Inflammatory macrophage treated with lipopolysaccharide for 4 hours (primary cell): ENCODE measurements at regions not wholly inside any gene's neighbourhood (a gene's known extent, or its start where the extent isn't known, plus 50 kb on each side); places are given as distances from the start of the nearest gene placed in this dataset.
"Not testable (repeated sequence)": the region's sequence is repeated elsewhere in the genome, so short reads cannot be mapped to it uniquely, and the experiment has no call there.

Experiments used
- DNase-seq: peaks from one replicate; pipeline ENCODE4 v3.0.0-alpha.2; 2020

- no peak for DNase-seq
These were observed 257.0 kb downstream of the TTC32 start for GRCh38 chr2:19644763-19645162.

GRCh38 chr2:19643117-19643518 is 258.7 kb downstream of the TTC32 start:
- DNase-seq: no peak

DNA sequence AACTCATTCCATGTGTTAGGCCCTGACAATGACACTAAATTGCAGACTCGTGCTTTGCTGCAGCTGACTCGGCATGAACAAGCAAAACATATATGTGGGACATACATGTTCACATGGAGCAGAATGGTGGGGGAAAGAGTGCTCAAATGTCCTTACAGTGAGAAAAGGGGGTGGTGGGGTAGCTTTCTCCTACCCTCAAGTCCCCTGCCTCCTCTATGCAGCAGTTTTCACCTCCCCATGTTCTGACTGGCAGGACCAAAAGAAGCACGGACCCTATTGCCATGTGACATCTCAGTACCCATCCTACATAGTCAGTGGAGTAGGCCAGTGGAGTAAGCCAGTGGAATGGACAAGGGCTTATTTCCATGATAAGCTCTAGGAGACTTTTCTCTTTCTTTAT is 259.3 kb downstream of the TTC32 start:
- no peak for DNase-seq

- DNase-seq: no peak
These were observed 265.8 kb downstream of the TTC32 start for GRCh38 chr2:19635951-19636510.

GRCh38 chr2:19632403-19632991 is 269.3 kb downstream of the TTC32 start:
- DNase-seq: no peak

- DNase-seq: no peak
These were observed 269.9 kb downstream of the TTC32 start for GRCh38 chr2:19631871-19632270.

- DNase-seq: no peak
These were observed 270.9 kb downstream of the TTC32 start for GRCh38 chr2:19630921-19631320.

DNA sequence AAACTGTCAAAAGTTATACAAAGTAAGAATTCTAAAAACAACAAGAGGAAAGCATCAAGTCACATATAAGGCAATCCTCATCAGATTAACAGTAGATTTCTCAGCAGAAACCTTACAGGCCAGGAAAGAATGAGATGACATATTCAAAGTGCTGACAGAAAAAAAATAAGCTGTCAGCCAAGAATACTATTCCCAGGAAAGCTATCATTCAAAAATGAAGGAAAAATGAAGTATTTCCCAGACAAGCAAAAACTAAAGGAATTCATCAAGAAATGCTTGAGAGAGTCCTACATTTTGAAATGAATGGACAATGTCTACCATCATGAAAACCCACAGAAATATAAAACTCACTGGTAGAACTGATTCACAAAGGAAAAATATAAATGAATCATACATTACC is 268.9 kb upstream of the OSR1 start:
- no peak for DNase-seq

DNA sequence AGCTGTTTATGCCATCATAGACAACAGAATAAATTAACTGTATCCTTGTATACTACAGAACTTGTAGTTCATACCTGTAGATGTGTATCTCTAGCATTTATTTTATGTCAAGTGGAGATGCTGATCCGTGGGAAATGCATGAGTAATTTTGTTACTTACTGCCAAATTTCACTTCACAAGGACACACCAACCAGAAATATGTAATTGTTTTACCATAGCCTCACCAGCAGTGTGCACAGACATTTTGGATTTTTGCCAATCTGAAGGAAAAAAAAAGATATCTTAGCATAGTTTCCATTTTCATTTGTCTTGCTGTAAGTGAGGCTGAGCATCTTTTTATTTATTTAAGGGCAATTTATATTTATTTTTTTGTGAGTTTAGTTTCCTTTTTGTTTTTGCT is 265.1 kb upstream of the OSR1 start:
- no peak for DNase-seq

GRCh38 chr2:19617257-19617848 is 258.9 kb upstream of the OSR1 start:
- DNase-seq: no peak

DNA sequence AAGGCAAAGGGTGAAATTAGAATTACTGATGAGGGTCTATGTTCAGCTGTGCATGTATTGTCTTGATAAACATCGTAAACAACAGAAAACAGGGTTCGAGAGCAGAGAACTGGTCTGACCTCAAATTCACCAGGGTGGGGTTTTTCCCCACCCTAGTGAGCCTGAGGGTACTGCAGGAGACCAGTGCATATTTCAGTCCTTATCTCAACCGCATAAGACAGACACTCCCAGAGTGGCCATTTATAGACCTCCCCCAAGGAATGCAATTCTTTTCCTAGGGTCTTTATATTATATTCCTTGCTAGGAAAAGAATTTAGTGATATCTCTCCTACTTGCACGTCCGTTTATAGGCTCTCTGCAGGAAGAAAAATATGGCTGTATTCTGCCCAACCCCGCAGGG is 257.0 kb upstream of the OSR1 start:
- not testable (repeated sequence) for DNase-seq

- DNase-seq: no peak
These were observed 255.6 kb upstream of the OSR1 start for GRCh38 chr2:19614066-19614465.

DNA sequence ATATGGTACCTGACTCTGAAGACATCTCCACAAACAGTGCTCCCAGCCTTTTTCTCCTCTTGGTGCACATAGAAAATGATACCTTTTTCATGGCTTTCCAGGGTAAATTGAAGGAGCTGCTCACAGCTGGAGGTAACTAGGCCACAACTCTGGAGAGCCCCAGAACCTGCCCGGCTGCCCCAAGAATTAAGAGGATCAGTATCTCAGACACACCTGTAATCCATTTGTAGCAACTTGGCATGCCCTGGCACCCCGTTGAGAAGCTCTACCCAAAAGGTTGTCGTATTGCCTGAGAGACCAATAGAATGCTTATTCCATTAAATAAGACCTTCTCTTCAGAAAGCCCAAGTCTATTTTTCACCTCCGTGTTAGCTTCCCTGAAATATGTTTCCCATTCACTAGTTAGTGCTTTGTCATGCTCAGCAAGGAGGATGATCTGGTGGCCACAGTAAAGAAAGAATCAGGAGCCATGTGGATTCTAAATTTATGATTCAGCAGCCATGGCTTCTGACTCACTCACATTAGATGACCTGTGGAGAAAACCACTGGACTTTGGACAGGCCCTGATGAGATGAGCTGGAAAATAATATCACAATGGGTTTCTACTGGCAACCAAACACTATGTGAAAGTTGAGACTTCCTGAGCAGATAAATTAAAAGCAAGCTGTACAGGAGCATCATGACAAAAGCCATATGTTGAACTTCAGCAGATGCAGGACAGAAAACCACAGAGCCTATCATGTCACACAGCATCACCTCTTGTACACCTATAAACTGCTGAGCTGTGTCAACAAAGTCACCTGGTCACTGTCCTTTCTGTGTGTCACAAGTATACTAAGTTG is 253.3 kb upstream of the OSR1 start:
- no peak for DNase-seq

- no peak for DNase-seq
These were observed 250.8 kb upstream of the OSR1 start for GRCh38 chr2:19609266-19609665.

DNA sequence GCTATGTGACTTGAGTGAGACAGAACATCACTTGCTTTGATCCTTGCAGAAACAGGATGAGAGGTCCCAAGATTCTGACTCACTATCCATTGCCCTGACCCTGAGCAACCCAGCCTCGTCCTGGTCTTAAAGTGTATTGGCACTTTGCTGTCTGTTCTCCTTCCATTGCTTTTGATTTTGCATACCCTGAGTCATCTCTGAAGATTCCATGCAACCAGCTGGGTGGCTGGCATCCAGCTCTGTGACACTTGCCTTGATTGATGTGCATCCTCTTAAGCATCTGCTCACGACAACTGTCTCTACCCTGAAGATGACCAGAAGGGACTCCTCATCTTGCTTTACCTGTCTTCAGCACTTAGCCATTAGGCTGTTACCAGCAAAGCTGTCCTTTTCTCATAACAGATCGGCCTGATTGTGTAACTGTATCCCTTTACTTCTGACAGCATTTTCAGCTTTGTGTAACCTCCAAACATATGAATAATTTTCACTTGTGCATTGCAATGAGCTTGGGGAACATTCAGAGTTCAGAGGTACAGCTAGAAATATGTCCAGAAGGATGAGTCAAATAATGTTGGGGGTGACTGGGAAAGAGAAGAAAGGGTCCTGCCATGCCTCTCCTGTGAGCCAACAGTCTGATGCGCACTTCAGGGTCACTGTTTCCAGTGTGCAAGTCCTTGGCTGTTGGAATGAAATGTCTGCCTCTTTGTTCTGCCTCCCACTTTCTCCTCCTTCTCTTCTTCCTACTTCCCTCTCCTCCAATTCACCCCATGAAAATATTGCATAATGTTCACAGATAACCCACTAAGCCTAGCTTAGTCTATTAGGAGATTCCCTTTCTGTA is 249.7 kb upstream of the OSR1 start:
- no peak for DNase-seq

GRCh38 chr2:19607400-19607799 is 249.0 kb upstream of the OSR1 start:
- DNase-seq: no peak

GRCh38 chr2:19600982-19601381 is 242.6 kb upstream of the OSR1 start:
- no peak for DNase-seq

- no peak for DNase-seq
These were observed 242.1 kb upstream of the OSR1 start for GRCh38 chr2:19600506-19600905.

- DNase-seq: no peak
These were observed 240.5 kb upstream of the OSR1 start for GRCh38 chr2:19598971-19599370.

- no peak for DNase-seq
These were observed 233.8 kb upstream of the OSR1 start for GRCh38 chr2:19592197-19592596.

GRCh38 chr2:19589791-19590190 is 231.4 kb upstream of the OSR1 start:
- no peak for DNase-seq

DNA sequence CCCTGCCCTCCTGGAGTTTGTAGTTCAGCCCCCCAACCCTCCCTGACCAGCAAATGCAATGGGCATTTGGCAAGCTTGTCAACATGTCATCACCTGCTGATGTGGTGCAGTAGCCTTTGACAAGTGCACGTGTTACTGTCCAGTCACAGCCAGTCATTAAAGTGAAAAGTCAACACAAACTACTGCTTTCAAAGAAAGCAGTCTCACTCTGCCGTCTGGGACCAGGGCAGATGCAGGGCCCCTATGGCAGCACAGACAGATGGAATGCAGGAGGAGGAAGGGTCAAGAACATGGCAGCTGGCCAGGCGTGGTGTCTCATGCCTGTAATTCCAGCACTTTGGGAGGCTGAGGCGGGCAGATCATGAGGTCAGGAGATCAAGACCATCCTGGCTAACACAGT is 222.4 kb upstream of the OSR1 start:
- no peak for DNase-seq

DNA sequence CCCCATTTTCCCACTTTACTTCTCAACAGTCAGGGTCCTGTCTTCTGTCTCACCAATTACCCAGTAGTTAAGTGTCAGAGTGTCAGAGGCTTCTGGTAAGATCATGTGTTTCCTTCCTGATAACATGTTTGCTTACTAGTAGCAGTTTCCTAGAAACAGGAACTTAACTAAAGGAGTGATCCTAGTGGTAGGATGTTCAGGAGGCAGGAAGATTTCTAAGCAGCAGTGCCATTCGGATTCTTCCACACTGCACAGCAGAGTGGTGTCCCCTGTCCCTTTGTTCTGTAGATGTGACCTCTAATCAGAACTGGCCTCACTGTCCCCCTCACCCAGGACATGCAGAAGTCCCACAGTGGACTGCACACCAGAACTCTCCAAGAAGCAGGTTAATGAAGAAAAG is 221.8 kb upstream of the OSR1 start:
- no peak for DNase-seq
